T-helper 1 cell (primary cell): ENCODE measurements at regions not wholly inside any gene's neighbourhood (a gene's known extent, or its start where the extent isn't known, plus 50 kb on each side); places are given as distances from the start of the nearest gene placed in this dataset.
"Not testable (repeated sequence)": the region's sequence is repeated elsewhere in the genome, so short reads cannot be mapped to it uniquely, and the experiment has no call there.

Experiments
- DNase-seq, 5 donors: peaks; one replicate each; pipeline ENCODE4 v3.0.0-alpha.2; 2012 to 2020

GRCh38 chr10:64130152-64130551, 609.0 kb downstream of the REEP3 start:
- DNase-seq, result no peak

- DNase-seq, result no peak
Observed at GRCh38 chr10:64134676-64135075, 613.5 kb downstream of the REEP3 start.

- no peak for DNase-seq
Observed at GRCh38 chr10:64142395-64142794, 621.2 kb downstream of the REEP3 start.

GRCh38 chr10:64148607-64149006, 627.4 kb downstream of the REEP3 start:
- no peak for DNase-seq

GRCh38 chr10:64156166-64156565, 635.0 kb downstream of the REEP3 start:
- no peak for DNase-seq

- DNase-seq, result no peak
Observed at GRCh38 chr10:64158551-64158950, 637.4 kb downstream of the REEP3 start.

- DNase-seq, result no peak
Observed at GRCh38 chr10:64159910-64160872, 639.0 kb downstream of the REEP3 start.

- no peak for DNase-seq
Observed at GRCh38 chr10:64170791-64171190, 649.6 kb downstream of the REEP3 start.

- DNase-seq, result no peak
Observed at GRCh38 chr10:64173826-64174225, 652.6 kb downstream of the REEP3 start.

- no peak for DNase-seq
Observed at GRCh38 chr10:64174666-64175255, 653.6 kb downstream of the REEP3 start.

- no peak for DNase-seq
Observed at GRCh38 chr10:64175271-64175962, 654.2 kb downstream of the REEP3 start.

GRCh38 chr10:64182671-64183070, 661.5 kb downstream of the REEP3 start:
- DNase-seq, result no peak

GRCh38 chr10:64191286-64191685, 670.1 kb downstream of the REEP3 start:
- no peak for DNase-seq

- no peak for DNase-seq
Observed at GRCh38 chr10:64196638-64197315, 675.6 kb downstream of the REEP3 start.

GRCh38 chr10:64201936-64202335, 680.7 kb downstream of the REEP3 start:
- DNase-seq, result no peak

GRCh38 chr10:64204504-64204903, 683.3 kb downstream of the REEP3 start:
- DNase-seq, result not testable (repeated sequence)

- no peak for DNase-seq
Observed at GRCh38 chr10:64206409-64206808, 685.2 kb downstream of the REEP3 start.

- no peak for DNase-seq
Observed at GRCh38 chr10:64209561-64209960, 688.4 kb downstream of the REEP3 start.

GRCh38 chr10:64210211-64210610, 689.0 kb downstream of the REEP3 start:
- DNase-seq, result no peak

GRCh38 chr10:64211466-64211865, 690.3 kb downstream of the REEP3 start:
- no peak for DNase-seq

- DNase-seq, result no peak
Observed at GRCh38 chr10:64215088-64215487, 693.9 kb downstream of the REEP3 start.

- DNase-seq, result no peak
Observed at GRCh38 chr10:64219271-64220025, 698.2 kb downstream of the REEP3 start.
